H9 (cell line): ENCODE measurements at regions not wholly inside any gene's neighbourhood (a gene's known extent, or its start where the extent isn't known, plus 50 kb on each side); places are given as distances from the start of the nearest gene placed in this dataset.

Experiments
- DNase-seq: peaks from one replicate; pipeline ENCODE4 v3.0.0-alpha.2; 2017
- H2AFZ ChIP-seq: one replicate; pipeline ENCODE4 v1.6.1; 2013; ENCODE audit warnings: mild to moderate bottlenecking, low read length, control low read depth, moderate library complexity
- H2AK5ac ChIP-seq: 2 replicates; pipeline ENCODE4 v1.6.1; 2013; ENCODE audit warnings: low read length, control low read depth, mixed read lengths; ENCODE audit not compliant: insufficient read length
- H2BK120ac ChIP-seq: one replicate; pipeline ENCODE4 v1.6.1; 2013; ENCODE audit warnings: low read depth, mild to moderate bottlenecking, low read length, control low read depth, inconsistent platforms; ENCODE audit not compliant: poor library complexity, severe bottlenecking
- H2BK12ac ChIP-seq: 2 replicates; pipeline ENCODE4 v1.6.1; 2013; ENCODE audit warnings: low read length, control low read depth, mixed read lengths, low read depth; ENCODE audit not compliant: insufficient read length
- H2BK15ac ChIP-seq: 2 replicates; pipeline ENCODE4 v1.6.1; 2013; ENCODE audit warnings: low read depth, low read length, control low read depth
- H2BK20ac ChIP-seq: one replicate; pipeline ENCODE4 v1.6.1; 2013; ENCODE audit warnings: low read depth, mild to moderate bottlenecking, low read length, control low read depth, inconsistent platforms; ENCODE audit not compliant: poor library complexity, severe bottlenecking
- H2BK5ac ChIP-seq: 2 replicates; pipeline ENCODE4 v1.6.1; 2013; ENCODE audit warnings: low read length, control low read depth, mixed read lengths; ENCODE audit not compliant: insufficient read length
- H3K14ac ChIP-seq: 2 replicates; pipeline ENCODE4 v1.6.1; 2013; ENCODE audit warnings: low read length, control low read depth; ENCODE audit not compliant: insufficient read depth
- H3K18ac ChIP-seq: 2 replicates; pipeline ENCODE4 v1.6.1; 2013; ENCODE audit warnings: low read depth, mild to moderate bottlenecking, mixed read lengths, low read length, control low read depth; ENCODE audit not compliant: insufficient read length
- H3K23ac ChIP-seq: 2 replicates; pipeline ENCODE4 v1.6.1; 2013; ENCODE audit warnings: low read length, control low read depth, mixed read lengths, low read depth; ENCODE audit not compliant: insufficient read length
- H3K23me2 ChIP-seq: 2 replicates; pipeline ENCODE4 v1.6.1; 2013; ENCODE audit warnings: low read depth, mild to moderate bottlenecking, mixed read lengths, low read length, control low read depth; ENCODE audit not compliant: insufficient read length, poor library complexity, severe bottlenecking
- H3K27ac ChIP-seq: 2 replicates; pipeline ENCODE4 v1.5.1; 2013; ENCODE audit warnings: low read length, control low read depth, mixed read lengths, low read depth; ENCODE audit not compliant: insufficient read length
- H3K27me3 ChIP-seq: 2 replicates; pipeline ENCODE4 v1.6.1; 2013; ENCODE audit warnings: low read length, control low read depth, inconsistent platforms; ENCODE audit not compliant: insufficient read depth
- H3K4ac ChIP-seq: 2 replicates; pipeline ENCODE4 v1.6.1; 2013; ENCODE audit warnings: low read depth, mild to moderate bottlenecking, control low read depth, inconsistent platforms, low read length, moderate library complexity
- H3K4me1 ChIP-seq: 2 replicates; pipeline ENCODE4 v1.6.1; 2013; ENCODE audit warnings: low read length, control low read depth, inconsistent platforms; ENCODE audit not compliant: insufficient read depth
- H3K4me2 ChIP-seq: 2 replicates; pipeline ENCODE4 v1.6.1; 2013; ENCODE audit warnings: low read length, control low read depth, mixed read lengths; ENCODE audit not compliant: insufficient read length, insufficient read depth
- H3K56ac ChIP-seq: 2 replicates; pipeline ENCODE4 v1.6.1; 2013; ENCODE audit warnings: low read depth, mild to moderate bottlenecking, mixed read lengths, low read length, control low read depth; ENCODE audit not compliant: insufficient read length
- H3K79me1 ChIP-seq: 2 replicates; pipeline ENCODE4 v1.6.1; 2013; ENCODE audit warnings: low read depth, mild to moderate bottlenecking, moderate library complexity, low read length, control low read depth, inconsistent platforms; ENCODE audit not compliant: insufficient read depth, poor library complexity, severe bottlenecking
- H3K79me2 ChIP-seq: 2 replicates; pipeline ENCODE4 v1.6.1; 2013; ENCODE audit warnings: low read length, control low read depth, inconsistent platforms; ENCODE audit not compliant: insufficient read depth
- H3K9ac ChIP-seq: 2 replicates; pipeline ENCODE4 v1.6.1; 2013; ENCODE audit warnings: low read length, control low read depth, mixed read lengths; ENCODE audit not compliant: insufficient read length; ENCODE audit errors: extremely low read depth
- H3K9me3 ChIP-seq: one replicate; pipeline ENCODE4 v1.6.1; 2013; ENCODE audit warnings: low read depth, low read length, inconsistent platforms; ENCODE audit not compliant: control insufficient read depth
- H3T11ph ChIP-seq: one replicate; pipeline ENCODE4 v1.6.1; 2013; ENCODE audit warnings: mild to moderate bottlenecking, low read length, control low read depth, inconsistent platforms
- H4K20me1 ChIP-seq: one replicate; pipeline ENCODE4 v1.6.1; 2013; ENCODE audit not compliant: control insufficient read depth, insufficient read length, insufficient read depth
- H4K5ac ChIP-seq: 2 replicates; pipeline ENCODE4 v1.6.1; 2013; ENCODE audit warnings: low read depth, mild to moderate bottlenecking, mixed read lengths, low read length, control low read depth; ENCODE audit not compliant: insufficient read length
- H4K8ac ChIP-seq: replicated peaks from 2 replicates; pipeline ENCODE4 v1.6.1; 2013; ENCODE audit warnings: low read length, control low read depth, mixed read lengths, low read depth; ENCODE audit not compliant: insufficient read length
- H4K91ac ChIP-seq: 2 replicates; pipeline ENCODE4 v1.6.1; 2013; ENCODE audit warnings: low read depth, mild to moderate bottlenecking, moderate library complexity, mixed read lengths, low read length, control low read depth; ENCODE audit not compliant: insufficient read length
- H3K27ac Mint-ChIP-seq, 3 experiments: 2 replicates in 2 of 3; 3 replicates in 1 of 3; pipeline ENCODE4 v1.8.0; 2020 to 2021; ENCODE audit warnings: mixed read lengths in 3 of 3, mild to moderate bottlenecking in 1 of 3, moderate library complexity in 1 of 3
- H3K27me3 Mint-ChIP-seq: 2 replicates; pipeline ENCODE4 v1.8.0; 2021; ENCODE audit warnings: low read depth, mild to moderate bottlenecking, moderate library complexity, mixed read lengths
- H3K36me3 Mint-ChIP-seq, 3 experiments: 2 replicates in 2 of 3; 3 replicates in 1 of 3; pipeline ENCODE4 v1.8.0; 2020 to 2021; ENCODE audit warnings: low read depth in 3 of 3, mixed read lengths in 3 of 3; ENCODE audit not compliant: insufficient read depth in 1 of 3
- H3K4me1 Mint-ChIP-seq, 2 experiments: 2 replicates each; pipeline ENCODE4 v1.8.0; 2020; ENCODE audit warnings: mixed read lengths in 2 of 2
- H3K4me3 Mint-ChIP-seq, 2 experiments: 2 replicates in 1 of 2; 3 replicates in 1 of 2; pipeline ENCODE4 v1.8.0; 2020 to 2021; ENCODE audit warnings: mild to moderate bottlenecking in 2 of 2, mixed read lengths in 2 of 2, moderate library complexity in 1 of 2
- H3K9me3 Mint-ChIP-seq, 2 experiments: 2 replicates in 1 of 2; 3 replicates in 1 of 2; pipeline ENCODE4 v1.8.0; 2020; ENCODE audit warnings: mild to moderate bottlenecking in 2 of 2, mixed read lengths in 2 of 2, moderate library complexity in 1 of 2
- whole genome bisulfite sequencing: extraction: QIAGEN DNeasy Blood & Tissue Kit; methylation state at CpG from one replicate; pipeline ENCODE4 v1.1.7; 2013; ENCODE audit warnings: missing lambda C conversion rate, low lambda C conversion rate, mixed read lengths; ENCODE audit not compliant: insufficient read length; ENCODE audit errors: extremely low coverage; 5-methylcytosine and 5-hydroxymethylcytosine counted together
- TF ChIP-seq, protein P1 (sequence below): fragments of 200-600 bp; sonication (generic); conservative IDR thresholded peaks from 3 replicates; pipeline ENCODE4 v1.8.0; 2021; ENCODE audit warnings: antibody characterized with exemption, mild to moderate bottlenecking

DNA sequence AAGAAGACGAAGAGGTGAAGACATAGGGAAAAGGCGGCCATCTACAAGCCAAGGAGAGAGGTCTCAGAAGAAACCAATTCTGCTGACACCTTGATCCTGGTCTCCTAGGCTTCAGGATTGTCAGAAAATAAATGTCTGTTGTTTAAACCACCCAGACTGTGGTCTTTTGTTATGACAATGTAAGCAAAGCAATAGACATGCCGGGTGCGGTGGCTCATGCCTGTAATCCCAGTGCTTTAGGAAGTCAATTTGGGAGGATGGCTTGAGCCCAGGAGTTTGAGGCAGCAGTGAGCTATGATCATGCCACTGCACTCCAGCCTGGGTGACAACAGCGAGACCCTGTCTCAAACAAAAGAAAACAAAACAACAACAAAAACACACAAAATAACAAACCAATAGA is 64.4 kb downstream of the HAPSTR1 start:
- H2BK120ac ChIP-seq: no peak overlapping the region
- no peak overlapping the region for H3K23ac ChIP-seq
- no peaks in the 10 kb centered on the region for H3K23me2 ChIP-seq
- no peak overlapping the region for H3K4me3 Mint-ChIP-seq
- no peak overlapping the region for H3K4me2 ChIP-seq
- no peak overlapping the region for H3T11ph ChIP-seq
- H2BK15ac ChIP-seq: no peak overlapping the region
- no CpG with 5 or more reads among the region's 5 CpGs for WGBS
- no peak overlapping the region for H3K27ac ChIP-seq
- H3K9ac ChIP-seq: no peak overlapping the region
- no peak overlapping the region for H2AK5ac ChIP-seq
- no peak overlapping the region for H4K8ac ChIP-seq
- H3K27ac Mint-ChIP-seq: peak overlapping the region in 1 of 3 experiments; percentile 92; a peak in 1 of 7 replicates
- no peak overlapping the region for H2BK12ac ChIP-seq
- H2BK20ac ChIP-seq: no peak overlapping the region
- H3K9me3 ChIP-seq: no peaks in the 10 kb centered on the region
- peaks cover 0 to 10% (median 3%) of the 10 kb centered on the region in 3 experiments; a peak in 3 of 7 replicates for H3K36me3 Mint-ChIP-seq
- no peaks in the 10 kb centered on the region for H3K79me1 ChIP-seq
- TF ChIP-seq, protein P1, sequence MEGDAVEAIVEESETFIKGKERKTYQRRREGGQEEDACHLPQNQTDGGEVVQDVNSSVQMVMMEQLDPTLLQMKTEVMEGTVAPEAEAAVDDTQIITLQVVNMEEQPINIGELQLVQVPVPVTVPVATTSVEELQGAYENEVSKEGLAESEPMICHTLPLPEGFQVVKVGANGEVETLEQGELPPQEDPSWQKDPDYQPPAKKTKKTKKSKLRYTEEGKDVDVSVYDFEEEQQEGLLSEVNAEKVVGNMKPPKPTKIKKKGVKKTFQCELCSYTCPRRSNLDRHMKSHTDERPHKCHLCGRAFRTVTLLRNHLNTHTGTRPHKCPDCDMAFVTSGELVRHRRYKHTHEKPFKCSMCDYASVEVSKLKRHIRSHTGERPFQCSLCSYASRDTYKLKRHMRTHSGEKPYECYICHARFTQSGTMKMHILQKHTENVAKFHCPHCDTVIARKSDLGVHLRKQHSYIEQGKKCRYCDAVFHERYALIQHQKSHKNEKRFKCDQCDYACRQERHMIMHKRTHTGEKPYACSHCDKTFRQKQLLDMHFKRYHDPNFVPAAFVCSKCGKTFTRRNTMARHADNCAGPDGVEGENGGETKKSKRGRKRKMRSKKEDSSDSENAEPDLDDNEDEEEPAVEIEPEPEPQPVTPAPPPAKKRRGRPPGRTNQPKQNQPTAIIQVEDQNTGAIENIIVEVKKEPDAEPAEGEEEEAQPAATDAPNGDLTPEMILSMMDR: no peak
- no peaks in the 10 kb centered on the region for H3K79me2 ChIP-seq
- no peaks in the 10 kb centered on the region for H4K20me1 ChIP-seq
- H3K9me3 Mint-ChIP-seq: peaks cover 7 to 12% of the 10 kb centered on the region in 2 experiments
- no peaks in the 10 kb centered on the region; the same call in 1 of the 2 replicates for H3K4me1 ChIP-seq
- no peak overlapping the region for H2AFZ ChIP-seq
- H3K14ac ChIP-seq: no peak overlapping the region
- no peak for DNase-seq
- no peak overlapping the region for H2BK5ac ChIP-seq
- peaks cover 3% of the 10 kb centered on the region for H3K27me3 Mint-ChIP-seq
- H3K56ac ChIP-seq: no peak overlapping the region
- no peaks in the 10 kb centered on the region for H3K27me3 ChIP-seq
- H4K91ac ChIP-seq: no peak overlapping the region
- no peak overlapping the region for H4K5ac ChIP-seq
- peaks cover 38 to 58% of the 10 kb centered on the region in 2 experiments for H3K4me1 Mint-ChIP-seq
- H3K4ac ChIP-seq: no peak overlapping the region
- H3K18ac ChIP-seq: no peak overlapping the region
